GM12874 (cell line): ENCODE measurements at regions not wholly inside any gene's neighbourhood (a gene's known extent, or its start where the extent isn't known, plus 50 kb on each side); places are given as distances from the start of the nearest gene placed in this dataset.

Experiments
- CTCF ChIP-seq: IDR thresholded peaks from 2 replicates; pipeline ENCODE4 v1.5.1; 2011; ENCODE audit warnings: low read depth, mild to moderate bottlenecking, control low read depth, low read length, moderate library complexity; ENCODE audit not compliant: insufficient read depth

- 0 out of 2 replicates have a peak, but pooled peaks have one; percentile 18 for TF ChIP-seq CTCF
Observed at GRCh38 chr6:164106345-164106769, 691.8 kb downstream of the QKI start.

- TF ChIP-seq CTCF, result no peak
Observed at GRCh38 chr6:164105705-164106104, 691.2 kb downstream of the QKI start.

DNA sequence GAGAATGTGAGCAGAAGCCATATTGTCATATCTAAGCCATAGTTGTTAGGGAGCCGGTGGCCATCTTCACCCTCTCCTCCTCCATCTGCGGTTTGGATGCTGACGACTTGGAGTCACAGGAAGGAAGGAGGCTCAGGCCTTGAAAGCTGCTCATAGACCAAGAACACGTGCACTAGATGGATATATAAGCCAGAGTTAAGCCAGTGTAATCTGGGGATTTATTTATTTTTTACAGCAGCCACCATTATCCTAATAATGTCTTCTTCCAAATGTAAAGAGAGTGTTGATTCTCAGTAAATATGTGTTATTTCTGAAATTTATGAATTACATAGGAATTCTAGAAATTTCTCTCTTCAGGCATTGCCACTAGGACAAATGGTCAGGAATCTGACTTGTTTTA, 689.9 kb downstream of the QKI start:
- TF ChIP-seq CTCF, result no peak

DNA sequence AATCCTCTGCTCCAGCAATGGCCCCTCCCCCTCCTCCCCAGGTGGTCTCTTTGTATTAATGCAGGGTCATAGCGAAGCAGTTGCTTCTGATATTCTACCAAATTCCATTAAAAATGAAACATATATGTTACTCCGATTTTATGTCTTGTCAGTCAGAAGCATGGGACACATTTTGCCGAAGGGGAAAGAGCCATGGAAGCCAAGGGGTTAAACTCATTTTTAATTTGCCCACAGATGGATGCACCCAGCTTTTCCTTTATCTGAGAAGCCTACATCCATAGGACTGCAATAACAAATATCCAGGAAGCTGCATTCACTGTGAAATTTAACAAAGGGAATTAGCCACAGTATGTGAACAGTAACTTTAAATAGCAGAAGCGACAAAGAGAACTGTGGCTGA, 688.2 kb downstream of the QKI start:
- TF ChIP-seq CTCF, result no peak

- TF ChIP-seq CTCF, result no peak
Observed at GRCh38 chr6:164101859-164102258, 687.3 kb downstream of the QKI start.

DNA sequence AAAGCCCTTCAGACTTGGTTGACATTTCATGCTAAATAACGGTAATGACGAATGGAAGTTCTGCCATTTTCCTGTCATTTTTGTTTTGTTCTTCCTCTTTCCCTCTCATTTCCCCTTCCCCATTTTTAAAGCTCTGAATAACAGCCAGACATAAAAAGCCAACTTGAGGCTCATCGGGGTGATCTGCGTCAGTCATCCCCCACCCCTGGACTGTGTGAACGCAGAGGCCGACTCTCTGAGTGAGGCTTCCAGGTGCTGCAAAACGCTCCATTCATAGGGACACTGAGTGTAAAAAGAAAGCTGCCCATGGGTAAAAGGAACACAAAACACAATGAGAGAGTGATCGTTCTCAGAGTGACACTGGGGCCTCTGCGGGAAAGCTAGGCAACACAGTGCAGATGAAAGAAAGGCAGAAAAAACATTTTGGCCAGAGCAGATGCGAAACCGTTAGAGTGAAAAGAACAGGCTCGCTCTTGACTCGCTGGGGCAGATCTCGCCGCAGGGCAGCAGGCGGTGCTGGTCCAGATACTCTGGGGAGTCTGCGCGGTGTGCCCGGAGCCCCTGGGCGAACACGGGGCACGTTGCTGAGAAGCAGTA, 684.8 kb downstream of the QKI start:
- TF ChIP-seq CTCF, result no peak

DNA sequence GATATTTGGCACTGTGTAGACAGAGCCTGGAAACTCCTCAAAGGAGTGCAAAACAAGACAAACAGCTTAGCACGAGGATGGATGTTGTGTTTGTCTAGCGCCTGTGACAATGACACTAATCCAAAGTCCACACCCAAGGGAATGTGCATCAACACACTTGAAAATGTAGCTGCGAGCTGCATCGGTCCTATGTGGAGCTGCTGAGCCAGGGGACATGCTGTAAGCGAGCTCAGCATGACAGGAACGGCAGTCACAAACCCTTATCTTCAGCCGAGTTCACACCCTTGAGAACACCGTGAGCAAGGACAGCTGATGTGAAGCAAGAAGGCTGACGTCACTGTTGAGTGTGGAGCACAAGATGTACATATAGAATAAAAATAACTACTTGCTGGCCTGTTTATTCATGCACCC, 684.3 kb downstream of the QKI start:
- TF ChIP-seq CTCF, result no peak
